ENCODE measurements at regions not wholly inside any gene's neighbourhood (a gene's known extent, or its start where the extent isn't known, plus 50 kb on each side); places are given as distances from the start of the nearest gene placed in this dataset.

DNA sequence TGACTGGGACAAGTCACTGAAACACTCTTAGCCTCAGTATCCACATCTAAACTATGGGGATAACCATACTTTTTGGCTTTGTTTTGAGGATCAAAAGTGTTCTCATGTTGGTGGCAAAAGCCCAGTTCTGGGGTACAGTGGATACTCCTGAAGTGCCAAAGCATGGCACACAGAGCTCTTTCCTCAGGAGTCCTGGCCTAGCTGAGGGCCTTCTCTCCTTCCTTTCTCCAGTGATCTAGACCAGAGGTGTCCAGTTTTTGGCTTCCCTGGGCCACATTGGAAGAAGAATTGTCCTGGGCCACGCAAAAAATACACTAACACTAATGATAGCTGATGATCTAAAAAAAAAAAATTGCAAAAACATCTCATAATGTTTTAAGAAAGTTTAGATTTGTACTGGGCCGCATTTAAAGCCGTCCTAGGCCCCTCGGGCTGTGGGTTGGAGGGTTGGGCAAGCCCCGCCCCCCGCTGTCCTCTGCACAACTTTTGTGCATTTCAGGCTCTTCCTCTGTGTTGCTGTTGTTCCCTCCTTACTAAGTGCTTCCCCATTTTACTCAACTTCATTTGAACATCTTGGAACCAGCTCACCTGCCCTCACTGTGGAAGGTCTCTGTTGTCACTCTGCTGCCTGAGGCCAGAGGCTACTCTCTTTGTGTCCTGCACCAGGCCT lies 337.0 kb downstream of the CYRIA start:
- intact Hi-C loops (cut with DNase I), result no loop called here
- 91 to 92% methylated on average over 6 of the region's 6 CpGs for WGBS, 2 donors
- Histone ChIP-seq H3K4me3 (no peak overlapping the region), H3K36me3 (no peaks in the 10 kb centered on the region), H3K9me3 (no peaks in the 10 kb centered on the region), H3K27ac (no peak overlapping the region), H3K4me1 (peaks cover 0 to 6% (median 0%) of the 10 kb centered on the region in 4 donors), H3K27me3 (no peaks in the 10 kb centered on the region)
- DNase-seq, result no peak
- no peak for TF ChIP-seq POLR2AphosphoS5 (IDR thresholded peaks at IDR 0.05)
- TF ChIP-seq, protein P1, sequence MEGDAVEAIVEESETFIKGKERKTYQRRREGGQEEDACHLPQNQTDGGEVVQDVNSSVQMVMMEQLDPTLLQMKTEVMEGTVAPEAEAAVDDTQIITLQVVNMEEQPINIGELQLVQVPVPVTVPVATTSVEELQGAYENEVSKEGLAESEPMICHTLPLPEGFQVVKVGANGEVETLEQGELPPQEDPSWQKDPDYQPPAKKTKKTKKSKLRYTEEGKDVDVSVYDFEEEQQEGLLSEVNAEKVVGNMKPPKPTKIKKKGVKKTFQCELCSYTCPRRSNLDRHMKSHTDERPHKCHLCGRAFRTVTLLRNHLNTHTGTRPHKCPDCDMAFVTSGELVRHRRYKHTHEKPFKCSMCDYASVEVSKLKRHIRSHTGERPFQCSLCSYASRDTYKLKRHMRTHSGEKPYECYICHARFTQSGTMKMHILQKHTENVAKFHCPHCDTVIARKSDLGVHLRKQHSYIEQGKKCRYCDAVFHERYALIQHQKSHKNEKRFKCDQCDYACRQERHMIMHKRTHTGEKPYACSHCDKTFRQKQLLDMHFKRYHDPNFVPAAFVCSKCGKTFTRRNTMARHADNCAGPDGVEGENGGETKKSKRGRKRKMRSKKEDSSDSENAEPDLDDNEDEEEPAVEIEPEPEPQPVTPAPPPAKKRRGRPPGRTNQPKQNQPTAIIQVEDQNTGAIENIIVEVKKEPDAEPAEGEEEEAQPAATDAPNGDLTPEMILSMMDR (IDR thresholded peaks at IDR 0.05), result no peak
- TF ChIP-seq POLR2A (IDR thresholded peaks at IDR 0.05), result no peak
- TF ChIP-seq EP300 (IDR thresholded peaks at IDR 0.05), result no peak

GRCh38 chr2:16327326-16327725 lies 338.3 kb downstream of the CYRIA start:
- Histone ChIP-seq H3K4me1 (peaks cover 0 to 6% (median 0%) of the 10 kb centered on the region in 4 donors), H3K27ac (no peak overlapping the region), H3K9me3 (no peaks in the 10 kb centered on the region), H3K27me3 (no peaks in the 10 kb centered on the region), H3K36me3 (no peaks in the 10 kb centered on the region), H3K4me3 (no peak overlapping the region)
- 92 to 94% methylated on average over 4 of the region's 4 CpGs for WGBS, 2 donors
- intact Hi-C loops (cut with DNase I), result no loop called here
- no peak for TF ChIP-seq POLR2A (IDR thresholded peaks at IDR 0.05)
- TF ChIP-seq POLR2AphosphoS5 (IDR thresholded peaks at IDR 0.05), result no peak
- TF ChIP-seq, protein P1 (IDR thresholded peaks at IDR 0.05), result no peak
- no peak for TF ChIP-seq EP300 (IDR thresholded peaks at IDR 0.05)
- DNase-seq, result no peak

GRCh38 chr2:16326711-16327300 lies 338.8 kb downstream of the CYRIA start:
- Histone ChIP-seq H3K4me3 (no peak overlapping the region), H3K36me3 (no peaks in the 10 kb centered on the region), H3K27me3 (no peaks in the 10 kb centered on the region), H3K27ac (no peak overlapping the region), H3K9me3 (no peaks in the 10 kb centered on the region), H3K4me1 (peaks cover 0 to 6% (median 0%) of the 10 kb centered on the region in 4 donors)
- 72 to 88% methylated on average over 2 of the region's 2 CpGs for WGBS, 2 donors
- intact Hi-C loops (cut with DNase I), result no loop called here
- TF ChIP-seq POLR2AphosphoS5 (IDR thresholded peaks at IDR 0.05) (no peak), POLR2A (IDR thresholded peaks at IDR 0.05) (no peak), EP300 (IDR thresholded peaks at IDR 0.05) (no peak)
- TF ChIP-seq, protein P1 (IDR thresholded peaks at IDR 0.05), result no peak
- no peak for DNase-seq

- Histone ChIP-seq H3K27ac (no peak overlapping the region), H3K36me3 (no peaks in the 10 kb centered on the region), H3K27me3 (no peaks in the 10 kb centered on the region), H3K9me3 (no peaks in the 10 kb centered on the region), H3K4me3 (no peak overlapping the region), H3K4me1 (peaks cover 0 to 6% (median 0%) of the 10 kb centered on the region in 4 donors)
- WGBS, 2 donors, result 88 to 91% methylated on average over 9 of the region's 9 CpGs
- intact Hi-C loops (cut with DNase I), result no loop called here
- TF ChIP-seq, protein P1 (IDR thresholded peaks at IDR 0.05), result no peak
- TF ChIP-seq POLR2AphosphoS5 (IDR thresholded peaks at IDR 0.05) (no peak), POLR2A (IDR thresholded peaks at IDR 0.05) (no peak), EP300 (IDR thresholded peaks at IDR 0.05) (no peak)
- no peak for DNase-seq
Observed at GRCh38 chr2:16325976-16326510, 339.6 kb downstream of the CYRIA start.

Measured in sigmoid colon (tissue), 6 donors.